HG03457 (cell line): ENCODE measurements at regions not wholly inside any gene's neighbourhood (a gene's known extent, or its start where the extent isn't known, plus 50 kb on each side); places are given as distances from the start of the nearest gene placed in this dataset.

Source experiments
- ATAC-seq: cut with Tn5 transposase; IDR thresholded peaks from one replicate; pipeline ENCODE4 v1.9.1; 2021; ENCODE audit warnings: moderate number of reproducible peaks; ENCODE audit not compliant: unreplicated experiment

GRCh38 chr7:15938115-15938514, 251.6 kb upstream of the MEOX2 start:
- ATAC-seq = no peak

GRCh38 chr7:15937571-15937970, 251.1 kb upstream of the MEOX2 start:
- no peak for ATAC-seq

GRCh38 chr7:15936991-15937390, 250.5 kb upstream of the MEOX2 start:
- no peak for ATAC-seq

- no peak for ATAC-seq
These were observed 245.8 kb upstream of the MEOX2 start for GRCh38 chr7:15932318-15932717.

- ATAC-seq = no peak
These were observed 242.9 kb upstream of the MEOX2 start for GRCh38 chr7:15929411-15929810.

- ATAC-seq = no peak
These were observed 239.1 kb upstream of the MEOX2 start for GRCh38 chr7:15925608-15926007.

- ATAC-seq = no peak
These were observed 238.4 kb upstream of the MEOX2 start for GRCh38 chr7:15924910-15925309.

- ATAC-seq = no peak
These were observed 235.5 kb upstream of the MEOX2 start for GRCh38 chr7:15922002-15922401.

GRCh38 chr7:15921576-15921975, 235.1 kb upstream of the MEOX2 start:
- ATAC-seq = no peak

GRCh38 chr7:15920953-15921352, 234.5 kb upstream of the MEOX2 start:
- no peak for ATAC-seq

GRCh38 chr7:15916681-15917380, 230.3 kb upstream of the MEOX2 start:
- no peak for ATAC-seq

- ATAC-seq = no peak
These were observed 229.3 kb upstream of the MEOX2 start for GRCh38 chr7:15915686-15916293.

GRCh38 chr7:15914611-15915010, 228.1 kb upstream of the MEOX2 start:
- no peak for ATAC-seq

GRCh38 chr7:15906436-15906835, 220.0 kb upstream of the MEOX2 start:
- ATAC-seq = no peak

- no peak for ATAC-seq
These were observed 219.0 kb upstream of the MEOX2 start for GRCh38 chr7:15905251-15906040.

- ATAC-seq = no peak
These were observed 204.8 kb upstream of the MEOX2 start for GRCh38 chr7:15891151-15891881.

- ATAC-seq = no peak
These were observed 203.0 kb upstream of the MEOX2 start for GRCh38 chr7:15889507-15889906.

GRCh38 chr7:15888090-15888489, 201.6 kb upstream of the MEOX2 start:
- ATAC-seq = no peak

GRCh38 chr7:15886626-15887025, 200.1 kb upstream of the MEOX2 start:
- no peak for ATAC-seq

- no peak for ATAC-seq
These were observed 199.2 kb upstream of the MEOX2 start for GRCh38 chr7:15885678-15886077.

- no peak for ATAC-seq
These were observed 188.3 kb upstream of the MEOX2 start for GRCh38 chr7:15874774-15875173.
